Osteocyte (in vitro differentiated cells): ENCODE measurements at regions not wholly inside any gene's neighbourhood (a gene's known extent, or its start where the extent isn't known, plus 50 kb on each side); places are given as distances from the start of the nearest gene placed in this dataset.

Source experiments
- DNase-seq: peaks from one replicate; pipeline ENCODE4 v3.0.0; 2021; ENCODE audit warnings: mixed read lengths; ENCODE audit not compliant: unreplicated experiment; ENCODE audit errors: extremely low spot score
- H3K27ac Mint-ChIP-seq: one replicate; pipeline ENCODE4 v1.8.0; 2021; ENCODE audit warnings: mild to moderate bottlenecking, mixed read lengths; ENCODE audit not compliant: unreplicated experiment
- H3K27me3 Mint-ChIP-seq: one replicate; pipeline ENCODE4 v1.8.0; 2021; ENCODE audit warnings: mixed read lengths; ENCODE audit not compliant: unreplicated experiment
- H3K36me3 Mint-ChIP-seq: one replicate; pipeline ENCODE4 v1.8.0; 2021; ENCODE audit warnings: mixed read lengths; ENCODE audit not compliant: unreplicated experiment
- H3K4me1 Mint-ChIP-seq: one replicate; pipeline ENCODE4 v1.8.0; 2021; ENCODE audit warnings: mixed read lengths; ENCODE audit not compliant: unreplicated experiment
- H3K4me3 Mint-ChIP-seq: one replicate; pipeline ENCODE4 v1.8.0; 2021; ENCODE audit warnings: mild to moderate bottlenecking, moderate library complexity, mixed read lengths; ENCODE audit not compliant: unreplicated experiment
- H3K9me3 Mint-ChIP-seq: one replicate; pipeline ENCODE4 v1.8.0; 2021; ENCODE audit warnings: mixed read lengths; ENCODE audit not compliant: unreplicated experiment
- TF ChIP-seq, protein P1 (sequence below): fragments of 200-600 bp; sonication (generic); IDR thresholded peaks from 2 replicates; pipeline ENCODE4 v1.5.0; 2021; ENCODE audit warnings: antibody characterized with exemption, mild to moderate bottlenecking, moderate library complexity

GRCh38 chr1:219405531-219406331 lies 207.2 kb downstream of the ZC3H11B start:
- no peaks in the 10 kb centered on the region for H3K9me3 Mint-ChIP-seq
- TF ChIP-seq, protein P1, sequence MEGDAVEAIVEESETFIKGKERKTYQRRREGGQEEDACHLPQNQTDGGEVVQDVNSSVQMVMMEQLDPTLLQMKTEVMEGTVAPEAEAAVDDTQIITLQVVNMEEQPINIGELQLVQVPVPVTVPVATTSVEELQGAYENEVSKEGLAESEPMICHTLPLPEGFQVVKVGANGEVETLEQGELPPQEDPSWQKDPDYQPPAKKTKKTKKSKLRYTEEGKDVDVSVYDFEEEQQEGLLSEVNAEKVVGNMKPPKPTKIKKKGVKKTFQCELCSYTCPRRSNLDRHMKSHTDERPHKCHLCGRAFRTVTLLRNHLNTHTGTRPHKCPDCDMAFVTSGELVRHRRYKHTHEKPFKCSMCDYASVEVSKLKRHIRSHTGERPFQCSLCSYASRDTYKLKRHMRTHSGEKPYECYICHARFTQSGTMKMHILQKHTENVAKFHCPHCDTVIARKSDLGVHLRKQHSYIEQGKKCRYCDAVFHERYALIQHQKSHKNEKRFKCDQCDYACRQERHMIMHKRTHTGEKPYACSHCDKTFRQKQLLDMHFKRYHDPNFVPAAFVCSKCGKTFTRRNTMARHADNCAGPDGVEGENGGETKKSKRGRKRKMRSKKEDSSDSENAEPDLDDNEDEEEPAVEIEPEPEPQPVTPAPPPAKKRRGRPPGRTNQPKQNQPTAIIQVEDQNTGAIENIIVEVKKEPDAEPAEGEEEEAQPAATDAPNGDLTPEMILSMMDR = no peak
- H3K27me3 Mint-ChIP-seq = no peaks in the 10 kb centered on the region
- DNase-seq = no peak
- H3K4me1 Mint-ChIP-seq = peaks cover 5% of the 10 kb centered on the region
- no peak overlapping the region for H3K27ac Mint-ChIP-seq
- no peaks in the 10 kb centered on the region for H3K36me3 Mint-ChIP-seq
- H3K4me3 Mint-ChIP-seq = no peak overlapping the region

GRCh38 chr1:219404629-219405028 lies 208.3 kb downstream of the ZC3H11B start:
- Mint-ChIP-seq H3K9me3 (no peaks in the 10 kb centered on the region), H3K36me3 (no peaks in the 10 kb centered on the region), H3K4me3 (no peak overlapping the region), H3K4me1 (peaks cover 5% of the 10 kb centered on the region), H3K27ac (no peak overlapping the region), H3K27me3 (no peaks in the 10 kb centered on the region)
- no peak for DNase-seq
- TF ChIP-seq, protein P1 = no peak

- DNase-seq = no peak
- Mint-ChIP-seq H3K27ac (no peak overlapping the region), H3K4me3 (no peak overlapping the region), H3K36me3 (no peaks in the 10 kb centered on the region), H3K4me1 (peaks cover 5% of the 10 kb centered on the region), H3K27me3 (no peaks in the 10 kb centered on the region), H3K9me3 (peaks cover 5% of the 10 kb centered on the region)
- TF ChIP-seq, protein P1 = no peak
Measured at GRCh38 chr1:219402925-219403324, 210.0 kb downstream of the ZC3H11B start.

GRCh38 chr1:219401724-219402625 lies 210.9 kb downstream of the ZC3H11B start:
- Mint-ChIP-seq H3K4me3 (no peak overlapping the region), H3K27me3 (no peaks in the 10 kb centered on the region), H3K36me3 (peaks cover 3% of the 10 kb centered on the region), H3K9me3 (peaks cover 10% of the 10 kb centered on the region), H3K27ac (no peak overlapping the region), H3K4me1 (peaks cover 5% of the 10 kb centered on the region)
- no peak for DNase-seq
- TF ChIP-seq, protein P1 = no peak

GRCh38 chr1:219399446-219399845 lies 213.5 kb downstream of the ZC3H11B start:
- no peak overlapping the region for H3K27ac Mint-ChIP-seq
- H3K4me3 Mint-ChIP-seq = no peak overlapping the region
- no peaks in the 10 kb centered on the region for H3K27me3 Mint-ChIP-seq
- DNase-seq = no peak
- TF ChIP-seq, protein P1 = no peak
- H3K4me1 Mint-ChIP-seq = peaks cover 5% of the 10 kb centered on the region
- peaks cover 25% of the 10 kb centered on the region for H3K9me3 Mint-ChIP-seq
- H3K36me3 Mint-ChIP-seq = peaks cover 16% of the 10 kb centered on the region
